GM12801 (cell line): ENCODE measurements at regions not wholly inside any gene's neighbourhood (a gene's known extent, or its start where the extent isn't known, plus 50 kb on each side); places are given as distances from the start of the nearest gene placed in this dataset.

ENCODE experiments used
- CTCF ChIP-seq: IDR thresholded peaks from one replicate; pipeline ENCODE4 v1.5.1; 2011; ENCODE audit warnings: control low read depth; ENCODE audit not compliant: insufficient read length; ENCODE audit errors: extremely low read depth

- TF ChIP-seq CTCF: no peak
Observed at GRCh38 chr12:45605624-45606023, 123.9 kb upstream of the ARID2 start.

- no peak for TF ChIP-seq CTCF
Observed at GRCh38 chr12:45611061-45611460, 118.4 kb upstream of the ARID2 start.

- TF ChIP-seq CTCF: no peak
Observed at GRCh38 chr12:45611495-45611894, 118.0 kb upstream of the ARID2 start.

GRCh38 chr12:45612044-45612794 lies 117.3 kb upstream of the ARID2 start:
- TF ChIP-seq CTCF: no peak

- no peak for TF ChIP-seq CTCF
Observed at GRCh38 chr12:45613296-45613695, 116.2 kb upstream of the ARID2 start.

- no peak for TF ChIP-seq CTCF
Observed at GRCh38 chr12:45613855-45614254, 115.7 kb upstream of the ARID2 start.

- no peak for TF ChIP-seq CTCF
Observed at GRCh38 chr12:45615268-45615667, 114.2 kb upstream of the ARID2 start.
